GF-D8 (cell line): ENCODE measurements at regions not wholly inside any gene's neighbourhood (a gene's known extent, or its start where the extent isn't known, plus 50 kb on each side); places are given as distances from the start of the nearest gene placed in this dataset.
"Not testable (repeated sequence)": the region's sequence is repeated elsewhere in the genome, so short reads cannot be mapped to it uniquely, and the experiment has no call there.

Experiments
- DNase-seq: peaks from one replicate; lab custom pipeline; 2025; lab: John Stamatoyannopoulos, UW

DNA sequence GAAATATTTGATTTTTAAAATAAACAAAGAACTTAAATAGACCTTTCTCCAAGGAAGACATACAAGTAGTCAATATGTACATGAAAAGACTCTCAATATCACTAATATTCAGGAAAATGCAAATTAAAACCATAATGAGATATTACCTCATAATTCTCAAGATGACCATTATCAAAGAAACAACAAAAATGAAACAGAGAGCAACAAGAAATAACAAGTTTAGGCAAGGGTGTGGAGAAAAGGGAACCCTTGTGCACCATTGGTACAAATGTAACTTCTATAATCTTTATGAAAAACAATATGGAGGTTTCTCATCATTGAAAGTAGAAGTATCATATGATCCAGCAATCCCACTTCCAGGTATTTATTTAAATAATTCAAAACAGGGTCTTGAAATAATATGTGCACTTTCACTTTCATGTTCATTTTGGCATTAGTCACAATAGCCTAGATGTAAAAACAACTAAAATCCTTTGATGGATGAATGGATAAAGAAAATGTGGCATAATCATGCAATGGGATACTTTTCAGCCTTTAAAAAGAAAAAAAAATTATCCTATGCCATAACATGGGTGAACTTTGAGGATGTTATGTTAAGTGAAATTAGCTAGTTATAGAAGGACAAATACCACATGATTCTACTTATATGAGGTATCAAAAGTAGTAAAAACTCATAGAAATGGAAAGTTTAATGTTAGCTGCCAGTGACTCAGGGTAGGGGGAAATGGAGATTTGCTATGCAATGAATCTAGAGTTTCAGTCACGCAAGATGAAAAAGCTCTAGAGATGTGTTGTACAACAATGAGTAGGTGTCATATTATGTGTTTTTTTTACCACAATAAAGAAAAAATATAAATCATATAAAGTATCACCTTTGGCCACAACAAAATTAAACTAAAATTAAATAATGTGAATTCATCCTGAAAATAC is 114.5 kb upstream of the LYPLAL1 start:
- no peak for DNase-seq

DNA sequence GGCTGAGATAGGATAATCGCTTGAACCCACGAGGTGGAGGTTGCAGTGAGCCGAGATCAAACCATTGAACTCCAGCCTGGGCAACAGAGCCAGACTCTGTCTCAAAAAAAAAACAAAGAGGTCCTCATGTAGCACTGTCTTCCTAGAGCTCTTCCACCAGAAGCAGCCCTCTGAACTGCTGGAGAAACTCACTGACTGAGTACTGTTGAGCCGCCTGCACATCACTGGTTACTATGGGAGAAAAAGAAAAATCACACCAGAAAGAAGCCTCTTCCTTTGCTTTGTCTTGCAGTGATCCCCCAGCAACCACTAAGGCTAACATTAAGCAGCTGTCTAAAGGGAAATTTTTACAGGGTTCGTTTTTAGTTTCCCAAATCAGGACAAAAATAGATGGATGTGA is 112.9 kb upstream of the LYPLAL1 start:
- no peak for DNase-seq

DNA sequence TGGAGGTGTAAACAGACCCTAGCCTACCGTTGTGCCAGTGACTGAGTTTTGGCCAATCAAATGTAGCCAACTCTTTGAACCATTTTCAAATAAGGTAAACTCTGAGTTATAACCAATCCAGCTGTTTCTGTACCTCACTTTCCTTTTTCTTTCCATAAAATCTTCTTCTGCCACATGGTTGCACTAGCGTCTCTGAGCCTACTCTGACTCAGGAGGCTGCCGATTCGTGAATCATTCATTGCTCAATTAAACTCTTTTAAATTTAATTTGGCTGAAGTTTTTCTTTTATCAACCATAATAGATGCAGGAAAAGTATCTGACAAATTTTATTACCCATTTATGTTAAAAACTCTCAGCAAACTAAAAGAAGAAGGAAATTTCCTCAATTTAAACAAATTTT is 111.5 kb upstream of the LYPLAL1 start:
- no peak for DNase-seq

DNA sequence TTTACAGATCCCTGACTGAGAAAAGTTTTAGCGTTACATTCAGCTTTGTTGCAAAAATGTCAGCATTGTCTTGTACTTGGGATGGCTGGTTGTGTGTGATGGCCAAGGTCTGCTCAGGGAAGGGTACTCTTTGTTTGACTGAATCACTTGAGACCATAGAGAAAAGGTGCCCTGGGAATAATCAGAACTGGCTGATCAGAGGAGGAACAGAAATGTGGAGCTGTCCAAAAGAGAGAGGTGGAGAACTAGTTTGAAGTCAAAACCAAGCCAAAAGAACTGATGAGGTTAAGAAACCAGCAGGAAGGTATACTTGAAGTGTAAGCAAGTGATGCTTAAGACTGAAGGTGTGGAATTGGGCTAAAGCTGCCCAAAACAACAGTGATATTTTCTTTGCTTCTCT is 107.6 kb upstream of the LYPLAL1 start:
- DNase-seq = no peak

DNA sequence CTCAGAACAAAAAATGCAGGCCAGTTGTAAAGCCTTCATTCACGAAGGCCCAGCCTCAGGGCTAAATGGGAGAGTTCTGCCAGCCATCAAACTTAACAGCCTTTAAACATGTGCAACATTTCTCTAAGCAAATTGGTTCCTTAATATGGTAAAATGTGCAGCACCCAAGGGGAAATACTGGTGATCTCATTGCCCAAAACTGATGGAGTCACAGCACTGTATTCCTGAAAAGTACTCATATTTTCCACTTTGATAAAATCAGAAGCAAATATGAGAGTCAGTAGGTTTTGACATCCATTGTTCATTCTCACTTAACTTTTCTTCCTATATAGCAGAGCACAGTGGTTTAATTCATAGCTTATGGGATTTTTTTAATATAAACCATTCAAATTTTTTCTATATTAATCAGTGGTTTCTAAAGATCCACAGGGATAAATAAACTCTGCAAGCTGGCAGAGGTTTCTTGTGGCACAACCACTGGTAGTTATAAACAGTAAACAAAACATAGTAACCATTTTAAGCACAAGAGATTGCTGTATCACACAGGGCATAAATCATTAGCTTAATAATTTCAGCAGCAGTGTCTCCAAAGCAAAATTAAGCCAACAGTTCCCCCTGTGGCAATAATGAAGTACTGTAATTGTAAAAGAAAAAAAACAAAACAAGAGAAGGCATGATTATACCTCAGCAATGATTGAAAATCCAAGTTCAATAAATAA is 106.9 kb upstream of the LYPLAL1 start:
- no peak for DNase-seq

DNA sequence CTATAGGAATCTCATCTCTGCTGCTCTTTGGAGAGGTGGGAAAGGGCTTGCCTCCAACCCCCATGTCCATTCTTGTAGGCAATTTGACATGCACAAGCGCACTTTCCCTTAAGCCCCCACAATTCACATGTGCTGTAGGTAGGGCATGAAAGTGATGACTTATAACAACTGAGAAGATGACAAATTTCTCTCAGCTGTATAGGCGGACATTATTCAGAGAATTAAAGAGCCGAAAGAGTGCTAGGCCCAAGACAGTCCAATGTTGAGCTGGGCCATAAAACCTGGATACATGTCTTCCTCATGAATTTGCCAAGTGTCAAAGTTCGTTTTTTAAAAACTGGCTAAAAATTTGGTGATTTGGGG is 106.3 kb upstream of the LYPLAL1 start:
- DNase-seq = no peak

DNA sequence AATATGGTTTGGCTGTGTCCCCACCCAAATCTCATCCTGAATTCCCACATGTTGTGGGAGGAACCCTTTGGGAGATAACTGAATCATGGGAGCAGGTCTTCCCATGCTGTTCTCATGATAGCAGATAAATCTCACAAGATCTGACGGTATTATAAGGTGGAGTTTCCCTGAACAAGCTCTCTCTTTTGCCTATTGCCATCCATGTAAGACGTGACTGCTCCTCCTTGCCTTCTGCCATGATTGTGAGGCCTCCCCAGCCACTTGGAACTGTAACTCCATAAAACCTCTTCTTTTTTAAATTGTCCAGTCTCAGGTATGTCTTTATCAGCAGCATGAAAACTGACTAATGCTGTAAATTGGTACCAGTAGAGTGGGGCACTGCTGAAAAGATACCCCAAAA is 103.3 kb upstream of the LYPLAL1 start:
- not testable (repeated sequence) for DNase-seq

DNA sequence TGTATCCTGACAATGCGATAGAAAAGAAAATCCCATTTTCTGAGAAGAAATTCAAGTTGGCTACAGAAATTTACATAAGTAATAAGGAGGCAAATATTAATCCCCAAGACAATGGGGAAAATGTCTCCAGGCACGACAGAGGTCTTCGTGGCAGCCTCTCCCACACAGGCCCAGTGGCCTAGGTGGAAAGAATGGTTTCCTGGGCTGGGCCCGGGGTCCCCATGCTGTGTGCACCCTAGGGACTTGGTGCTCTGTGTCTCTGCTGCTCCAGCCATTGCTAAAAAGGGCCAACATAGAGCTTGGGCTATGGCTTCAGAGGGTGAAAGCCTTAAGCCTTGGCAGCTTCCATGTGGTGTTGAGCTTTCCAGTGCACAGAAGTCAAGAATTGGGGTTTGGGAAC is 102.5 kb upstream of the LYPLAL1 start:
- no peak for DNase-seq

DNA sequence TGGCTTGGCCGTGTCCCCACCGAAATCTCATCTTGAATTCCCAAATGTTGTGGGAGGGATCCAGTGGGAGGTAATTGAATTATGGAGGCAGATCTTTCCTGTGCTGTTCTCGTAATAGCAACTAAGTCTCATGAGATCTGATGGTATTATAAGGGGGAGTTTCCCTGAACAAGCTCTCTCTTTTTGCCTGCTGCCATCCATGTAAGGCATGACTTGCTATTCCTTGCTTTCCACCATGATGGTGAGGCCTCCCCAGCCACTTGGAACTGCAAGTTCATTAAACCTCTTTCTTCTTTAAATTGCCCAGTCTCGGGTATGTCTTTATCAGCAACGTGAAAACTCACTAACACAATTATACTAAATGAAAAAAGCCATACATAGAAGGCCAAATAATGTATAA is 101.3 kb upstream of the LYPLAL1 start:
- DNase-seq = no peak

DNA sequence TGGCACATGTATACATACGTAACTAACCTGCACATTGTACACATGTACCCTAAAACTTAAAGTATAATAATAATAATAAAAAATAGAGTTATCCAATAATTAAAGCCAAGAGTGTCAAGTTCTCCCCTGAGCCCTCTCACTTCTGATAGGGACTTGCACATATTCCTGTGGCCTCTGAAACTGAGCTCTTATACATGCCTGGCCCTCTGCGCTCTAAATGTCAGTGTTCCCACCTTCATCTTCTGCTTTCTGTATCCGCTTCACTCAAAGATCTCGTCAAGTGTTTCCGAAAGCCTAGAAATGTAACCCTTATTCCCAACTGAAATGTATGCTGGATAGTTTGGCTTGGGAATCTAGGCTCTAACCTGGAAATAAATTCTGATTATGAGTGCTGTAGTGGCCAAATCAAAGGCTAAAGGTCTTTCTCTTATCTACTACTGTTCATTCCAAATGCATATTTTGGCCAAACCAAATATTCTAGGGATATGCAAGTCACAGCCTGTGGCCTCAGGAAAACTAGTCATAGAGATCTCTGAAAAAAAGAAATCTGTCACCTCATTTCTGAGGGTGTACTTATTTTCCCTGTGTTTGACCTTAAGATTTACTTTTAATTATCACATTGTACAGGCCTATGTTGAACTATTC is 99.5 kb upstream of the LYPLAL1 start:
- DNase-seq = no peak

DNA sequence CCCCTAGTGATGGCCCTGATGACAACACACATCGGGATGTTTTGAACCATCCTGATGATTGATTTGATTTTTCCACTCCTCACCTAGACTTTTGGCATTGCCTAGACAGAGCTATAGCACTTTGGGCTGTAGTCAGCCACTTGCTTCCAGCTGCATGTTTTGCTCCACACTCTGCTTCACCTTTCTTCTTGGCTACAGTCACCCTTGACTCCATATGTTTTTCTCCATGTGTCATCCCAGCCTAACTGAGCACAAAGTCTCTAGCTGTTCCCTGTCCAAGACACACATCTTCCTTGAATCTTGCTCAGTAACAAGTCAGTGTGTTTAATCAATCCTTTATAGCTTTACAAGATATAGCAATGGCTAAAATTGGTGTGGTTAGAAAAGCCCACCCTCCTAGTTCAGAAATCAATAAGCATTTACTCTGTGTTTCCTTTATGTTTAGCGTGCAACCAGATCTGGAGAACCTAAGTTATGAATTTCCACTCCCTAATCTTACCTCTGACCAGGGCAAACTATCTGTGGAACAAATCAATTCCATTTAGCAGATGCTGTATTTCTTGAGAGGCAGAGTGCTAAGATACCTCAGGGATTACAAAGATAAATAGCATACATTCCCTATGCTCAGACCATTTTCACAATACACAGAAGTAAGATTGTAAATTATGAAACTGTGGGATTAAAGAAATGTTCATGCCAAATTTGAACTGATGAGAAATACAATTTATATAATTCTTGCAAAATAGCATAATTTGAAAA is 98.4 kb upstream of the LYPLAL1 start:
- DNase-seq = no peak

DNA sequence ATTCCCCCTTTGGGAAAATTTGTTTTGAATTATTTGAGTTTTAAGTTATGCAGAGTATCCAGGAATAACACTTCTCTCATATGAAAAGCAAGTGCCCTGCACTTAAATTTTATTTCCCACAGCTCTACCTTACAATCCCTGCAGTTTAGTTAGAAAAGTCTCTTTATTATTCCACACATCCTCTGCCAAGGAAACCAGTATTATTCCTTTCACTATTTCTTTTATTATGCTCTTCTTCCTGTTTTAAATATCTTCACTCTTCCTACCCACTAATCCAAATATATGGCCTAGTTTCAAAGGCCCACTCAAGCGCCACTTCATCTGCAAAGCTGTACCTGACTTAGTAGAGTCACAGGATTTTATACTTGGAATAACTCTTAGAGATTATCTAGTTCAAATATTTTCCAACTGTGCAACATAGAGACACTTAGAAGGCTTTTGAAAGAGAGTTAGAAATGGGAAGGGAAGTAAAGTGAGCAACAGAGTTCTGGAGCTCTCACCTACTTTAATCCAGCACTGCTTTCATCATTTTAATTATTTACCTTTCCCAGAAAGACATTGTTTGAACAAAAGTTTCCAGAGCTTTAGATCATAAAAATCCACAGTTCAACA is 97.2 kb upstream of the LYPLAL1 start:
- DNase-seq = no peak

DNA sequence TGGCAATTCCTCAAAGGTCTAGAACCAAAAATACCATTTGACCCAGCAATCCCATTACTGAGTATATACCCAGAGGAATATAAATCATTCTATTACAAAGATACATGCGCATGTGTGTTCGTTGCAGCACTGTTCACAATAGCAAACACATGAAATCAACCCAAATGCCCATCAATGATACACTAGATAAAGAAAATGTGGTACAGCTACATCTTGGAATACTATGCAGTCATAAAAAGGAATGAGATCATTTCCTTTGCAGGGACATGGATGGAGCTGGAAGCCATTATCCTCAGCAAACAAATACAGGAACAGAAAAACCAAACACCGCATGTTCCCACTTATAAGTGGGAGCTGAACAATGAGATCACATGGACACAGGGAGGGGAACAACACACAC is 95.9 kb upstream of the LYPLAL1 start:
- not testable (repeated sequence) for DNase-seq

DNA sequence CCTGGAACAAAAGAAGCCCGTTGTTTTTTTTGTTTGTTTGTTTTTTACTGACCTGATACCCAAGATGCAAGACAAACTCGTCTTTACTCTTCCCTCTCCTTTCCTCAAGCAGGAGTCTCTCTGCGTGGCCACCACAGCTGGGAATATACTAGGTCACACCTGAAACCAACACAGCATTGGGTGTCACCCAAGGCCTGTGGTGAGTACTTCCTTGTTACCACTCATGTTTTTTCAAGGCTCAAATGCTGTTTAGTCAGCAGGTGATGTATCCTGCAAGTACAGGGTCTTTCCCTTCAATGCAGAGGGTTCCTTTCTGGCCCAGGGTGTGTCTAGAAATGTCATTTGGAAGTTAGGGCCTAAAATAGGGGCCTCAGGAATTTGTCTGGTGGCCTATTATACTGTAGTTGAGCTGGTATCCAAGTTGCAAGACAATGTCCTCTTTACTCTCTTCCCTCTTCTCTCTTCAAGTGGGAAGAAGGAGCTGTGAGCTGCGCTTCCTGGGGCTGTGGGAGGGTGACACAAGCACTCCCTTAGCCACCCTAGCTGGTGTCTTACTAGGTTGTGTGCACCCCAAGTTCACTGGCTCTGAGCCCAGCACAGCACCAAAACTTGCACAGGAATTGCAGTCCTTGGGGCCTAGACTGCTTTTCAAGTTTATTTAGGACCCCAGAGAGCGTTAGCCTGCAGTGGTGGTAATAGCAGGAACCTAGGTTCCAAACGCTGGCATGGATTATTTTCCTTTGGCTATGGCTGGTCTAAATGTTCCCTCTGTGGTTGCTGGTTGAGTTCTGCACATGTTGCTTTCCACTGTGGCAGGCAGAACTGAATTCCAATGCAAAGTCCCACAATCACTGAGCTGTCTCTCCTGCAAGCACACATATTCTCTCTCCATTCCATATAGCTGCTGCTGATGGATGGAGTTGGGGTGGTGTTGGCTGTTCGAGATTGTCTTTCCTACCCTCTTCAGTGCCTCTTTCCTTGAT is 91.4 kb upstream of the LYPLAL1 start:
- no peak for DNase-seq

DNA sequence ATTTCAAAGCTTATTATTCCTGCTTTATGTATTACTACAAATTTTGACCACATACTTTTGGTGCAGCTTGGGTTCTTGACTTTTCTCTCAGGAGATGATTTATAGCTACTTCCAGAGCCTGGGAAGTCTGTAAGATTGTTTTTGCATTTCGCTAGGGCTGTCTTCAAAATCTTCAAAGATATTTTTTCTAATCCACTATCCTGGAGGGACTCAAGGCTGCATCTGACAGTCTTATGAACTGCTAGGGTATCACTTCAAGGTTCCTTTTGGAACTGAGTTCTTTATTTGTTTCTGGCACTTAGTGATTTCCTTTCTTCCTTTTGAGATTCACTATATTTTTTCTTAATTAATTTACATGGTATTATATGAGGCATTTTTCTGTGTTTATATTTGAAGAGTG is 90.0 kb upstream of the LYPLAL1 start:
- no peak for DNase-seq

DNA sequence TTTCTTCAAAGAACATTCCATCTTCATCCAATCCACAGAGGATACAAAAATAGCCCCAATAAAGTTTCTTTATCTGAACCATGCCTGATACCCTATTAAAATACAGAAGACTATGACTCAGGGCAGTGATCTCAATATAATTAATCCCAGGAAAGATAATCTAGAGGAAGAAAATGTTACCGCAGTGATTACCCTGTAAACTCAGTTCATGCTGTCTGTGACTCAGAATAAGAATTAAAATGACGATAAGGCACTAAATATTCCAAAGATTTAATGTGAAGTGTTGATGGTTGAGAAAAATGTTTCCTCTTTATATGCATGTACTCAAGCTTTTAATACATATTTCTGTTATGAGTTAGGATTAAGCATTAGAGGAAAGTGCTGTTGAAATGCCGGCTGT is 88.6 kb upstream of the LYPLAL1 start:
- DNase-seq = no peak

DNA sequence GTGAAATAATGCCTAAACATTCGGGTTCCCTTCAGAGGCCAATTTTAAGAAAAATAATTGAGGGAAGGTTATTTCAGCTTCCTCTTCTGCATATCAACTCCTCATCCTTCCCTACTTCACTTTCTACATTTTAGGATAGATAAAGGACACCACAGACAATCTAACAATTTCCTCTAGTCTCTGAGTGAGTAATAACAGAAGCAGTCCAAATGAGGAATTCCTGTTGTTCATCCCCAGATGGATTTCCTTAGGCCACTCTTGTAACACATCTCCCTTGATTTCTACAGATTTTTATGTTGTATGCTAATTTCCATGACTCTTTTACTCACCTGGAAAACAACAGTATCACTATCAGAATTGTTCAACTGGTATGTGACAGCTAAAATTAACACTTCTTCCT is 87.7 kb upstream of the LYPLAL1 start:
- no peak for DNase-seq

DNA sequence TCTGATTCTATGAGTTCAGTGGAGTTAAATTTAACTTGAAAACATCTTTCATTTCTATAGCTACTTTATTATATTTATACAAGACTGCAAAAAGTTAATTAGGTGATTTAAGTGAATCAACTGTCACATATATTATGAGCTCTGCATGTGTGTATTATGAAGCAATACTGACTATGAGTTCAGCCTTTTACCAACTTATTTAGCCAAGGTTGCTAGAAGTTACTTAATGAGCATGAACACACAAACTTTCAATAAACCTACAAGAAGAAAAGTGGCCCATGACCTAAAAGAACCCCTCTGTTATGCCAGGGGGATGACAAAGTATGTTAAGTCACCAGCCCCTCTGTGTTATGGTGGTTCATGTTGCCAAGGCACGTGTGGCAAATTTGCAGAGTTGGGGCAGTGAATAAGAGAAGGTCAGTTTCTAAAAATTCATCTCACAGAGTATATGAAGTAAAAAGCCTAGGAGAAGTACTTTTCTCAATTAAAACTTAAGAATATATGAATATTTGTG is 86.7 kb upstream of the LYPLAL1 start:
- no peak for DNase-seq

DNA sequence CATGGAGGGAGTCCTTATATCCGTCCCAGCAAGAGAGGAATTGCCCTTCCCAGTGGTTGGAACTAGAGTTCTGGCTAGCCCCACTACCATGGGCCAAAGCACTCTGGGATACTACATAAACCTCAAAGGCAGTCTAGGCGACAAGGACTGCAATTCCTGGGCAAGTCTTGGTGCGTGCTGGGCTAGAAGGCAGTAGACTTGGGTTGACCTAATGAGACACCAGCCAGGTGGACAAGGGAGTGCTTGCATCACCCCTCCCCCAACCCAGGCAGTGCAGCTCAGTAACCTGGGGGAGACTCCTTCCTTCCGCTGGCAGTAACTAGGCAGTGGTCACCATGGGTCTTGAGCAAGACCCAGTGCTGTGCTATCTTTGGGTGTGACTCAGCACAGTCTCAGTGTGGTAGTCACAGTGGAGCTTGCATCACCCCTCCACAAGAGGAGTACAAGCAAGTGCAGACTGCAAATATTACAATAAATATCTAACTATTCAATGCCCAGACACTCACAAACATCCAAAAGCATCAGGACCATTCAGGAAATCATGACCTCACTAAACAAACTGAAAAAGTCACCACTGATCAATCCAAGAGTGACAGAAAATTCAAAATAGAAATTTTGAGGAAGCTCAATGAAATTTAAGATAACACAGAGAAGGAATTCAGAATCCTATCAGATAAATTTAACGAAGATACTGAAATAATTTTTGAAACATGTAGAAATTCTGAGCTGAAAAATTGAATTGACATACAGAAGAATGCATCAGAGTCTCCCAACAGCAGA is 84.7 kb upstream of the LYPLAL1 start:
- peak; percentile 91 for DNase-seq

DNA sequence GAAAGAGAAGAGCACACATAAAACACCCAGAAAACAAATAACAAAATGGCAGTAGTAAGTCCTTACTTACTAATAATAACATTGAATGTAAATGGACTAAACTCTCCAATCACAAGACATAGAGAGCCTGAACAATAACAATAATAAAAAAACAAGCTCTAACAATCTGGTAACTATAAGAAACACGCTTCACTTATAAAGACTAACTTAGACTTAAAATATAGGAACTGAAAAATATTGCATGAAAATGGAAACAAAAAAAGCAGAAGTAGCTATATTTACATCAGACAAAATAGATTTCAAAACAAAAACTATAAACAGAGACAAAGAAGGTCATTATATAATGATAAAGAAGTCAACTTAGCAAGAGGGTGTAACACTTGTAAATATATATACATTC is 83.1 kb upstream of the LYPLAL1 start:
- peak; percentile 64 for DNase-seq
